ENCODE measurements at regions not wholly inside any gene's neighbourhood (a gene's known extent, or its start where the extent isn't known, plus 50 kb on each side); places are given as distances from the start of the nearest gene placed in this dataset.

DNA sequence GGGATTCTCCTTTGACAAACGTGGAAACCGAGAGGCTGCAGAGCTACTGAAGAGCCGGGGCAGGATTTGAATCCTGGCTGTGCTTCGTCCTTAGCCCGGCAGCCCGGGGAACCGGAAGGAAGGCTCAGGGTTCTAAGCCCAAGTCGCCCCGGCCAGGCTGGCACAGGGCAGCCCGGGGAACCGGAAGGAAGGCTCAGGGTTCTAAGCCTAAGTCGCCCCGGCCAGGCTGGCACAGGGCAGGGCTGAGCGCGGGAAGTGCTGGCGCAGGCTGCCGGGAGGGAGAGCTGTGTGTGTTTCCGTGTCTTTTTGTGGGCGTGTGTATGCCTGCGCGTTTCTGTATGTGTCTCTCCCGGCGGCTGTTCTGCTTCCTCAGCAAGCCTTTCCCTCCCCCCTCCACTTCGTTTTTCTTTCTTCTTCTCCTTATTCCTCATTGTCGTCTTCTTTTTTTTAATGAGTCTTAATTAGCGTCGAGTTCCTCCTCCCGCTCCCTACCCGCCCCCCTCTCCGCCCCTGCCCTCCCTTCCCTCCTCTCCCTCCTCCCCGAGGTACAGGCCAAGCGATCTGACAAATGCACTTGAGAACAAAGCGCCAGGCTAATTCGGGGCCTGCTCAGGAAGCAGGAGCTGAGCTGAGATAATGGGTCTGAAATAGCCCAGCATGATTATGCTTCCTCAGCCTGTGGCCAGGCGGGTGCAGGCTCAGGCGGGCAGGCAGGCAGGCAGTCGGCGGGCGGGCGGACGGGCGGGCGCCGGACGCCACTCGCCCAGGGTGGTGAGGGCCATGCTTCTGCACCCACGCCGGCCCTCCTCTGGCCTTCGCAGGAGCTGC, 65.9 kb downstream of the EFNB1 start:
- Histone ChIP-seq H3K4me1 (ENCODE audit: low read depth, poor library complexity, severe bottlenecking) (no peaks in the 10 kb centered on the region), H3K27me3 (ENCODE audit: insufficient read depth, low read depth) (no peaks in the 10 kb centered on the region), H3K79me2 (ENCODE audit: insufficient read depth, low read depth) (no peaks in the 10 kb centered on the region), H2AFZ (ENCODE audit: low read depth) (no peak overlapping the region), H4K20me1 (ENCODE audit: insufficient read depth) (no peaks in the 10 kb centered on the region), H3K9ac (no peak overlapping the region), H3K27ac (no peak overlapping the region), H3K4me2 (no peak overlapping the region), H3K4me3 (IDR thresholded peaks at IDR 0.05; ENCODE audit: insufficient read depth, low read depth, low read length) (no peak overlapping the region), H3K36me3 (ENCODE audit: insufficient read depth) (no peaks in the 10 kb centered on the region)
- TF ChIP-seq, protein P1, sequence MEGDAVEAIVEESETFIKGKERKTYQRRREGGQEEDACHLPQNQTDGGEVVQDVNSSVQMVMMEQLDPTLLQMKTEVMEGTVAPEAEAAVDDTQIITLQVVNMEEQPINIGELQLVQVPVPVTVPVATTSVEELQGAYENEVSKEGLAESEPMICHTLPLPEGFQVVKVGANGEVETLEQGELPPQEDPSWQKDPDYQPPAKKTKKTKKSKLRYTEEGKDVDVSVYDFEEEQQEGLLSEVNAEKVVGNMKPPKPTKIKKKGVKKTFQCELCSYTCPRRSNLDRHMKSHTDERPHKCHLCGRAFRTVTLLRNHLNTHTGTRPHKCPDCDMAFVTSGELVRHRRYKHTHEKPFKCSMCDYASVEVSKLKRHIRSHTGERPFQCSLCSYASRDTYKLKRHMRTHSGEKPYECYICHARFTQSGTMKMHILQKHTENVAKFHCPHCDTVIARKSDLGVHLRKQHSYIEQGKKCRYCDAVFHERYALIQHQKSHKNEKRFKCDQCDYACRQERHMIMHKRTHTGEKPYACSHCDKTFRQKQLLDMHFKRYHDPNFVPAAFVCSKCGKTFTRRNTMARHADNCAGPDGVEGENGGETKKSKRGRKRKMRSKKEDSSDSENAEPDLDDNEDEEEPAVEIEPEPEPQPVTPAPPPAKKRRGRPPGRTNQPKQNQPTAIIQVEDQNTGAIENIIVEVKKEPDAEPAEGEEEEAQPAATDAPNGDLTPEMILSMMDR (conservative IDR thresholded peaks at IDR 0.05; ENCODE audit: low read depth, low read length) = no peak

GRCh38 chrX:68894142-68894512, 65.3 kb downstream of the EFNB1 start:
- H3K27ac ChIP-seq = no peak overlapping the region
- H3K36me3 ChIP-seq (ENCODE audit: insufficient read depth) = no peaks in the 10 kb centered on the region
- H3K9ac ChIP-seq = no peak overlapping the region
- H3K79me2 ChIP-seq (ENCODE audit: insufficient read depth, low read depth) = no peaks in the 10 kb centered on the region
- no peaks in the 10 kb centered on the region for H4K20me1 ChIP-seq (ENCODE audit: insufficient read depth)
- H3K4me1 ChIP-seq (ENCODE audit: low read depth, poor library complexity, severe bottlenecking) = no peaks in the 10 kb centered on the region
- no peak overlapping the region for H3K4me2 ChIP-seq
- TF ChIP-seq, protein P1 (conservative IDR thresholded peaks at IDR 0.05; ENCODE audit: low read depth, low read length) = no peak
- H2AFZ ChIP-seq (ENCODE audit: low read depth) = no peak overlapping the region
- H3K4me3 ChIP-seq (IDR thresholded peaks at IDR 0.05; ENCODE audit: insufficient read depth, low read depth, low read length) = no peak overlapping the region
- no peaks in the 10 kb centered on the region for H3K27me3 ChIP-seq (ENCODE audit: insufficient read depth, low read depth)

DNA sequence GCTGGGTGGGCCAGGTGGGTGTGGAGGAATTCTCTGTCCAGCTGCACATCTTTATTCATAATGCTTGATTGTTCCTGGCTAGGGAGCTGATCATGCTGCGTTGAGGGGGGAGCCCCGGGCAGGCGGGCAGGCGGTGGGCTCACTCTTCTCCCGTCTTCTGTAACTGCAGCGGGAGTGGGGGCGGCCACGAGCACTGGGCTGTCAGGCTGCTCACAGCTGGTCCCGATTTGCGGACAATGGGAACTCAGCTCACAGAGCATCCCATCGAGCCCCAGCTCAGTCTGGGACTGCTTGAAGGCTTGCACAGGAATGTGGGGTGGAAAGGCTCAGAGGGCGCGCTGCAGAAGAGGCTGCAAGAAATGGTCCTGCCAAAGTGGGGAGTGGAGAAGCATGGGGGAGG, 63.8 kb downstream of the EFNB1 start:
- no peaks in the 10 kb centered on the region for H3K4me1 ChIP-seq (ENCODE audit: low read depth, poor library complexity, severe bottlenecking)
- H2AFZ ChIP-seq (ENCODE audit: low read depth) = no peak overlapping the region

GRCh38 chrX:68892134-68892533, 63.3 kb downstream of the EFNB1 start:
- Histone ChIP-seq H3K27ac (no peak overlapping the region), H3K4me3 (IDR thresholded peaks at IDR 0.05; ENCODE audit: insufficient read depth, low read depth, low read length) (no peak overlapping the region), H3K4me2 (no peak overlapping the region), H3K36me3 (ENCODE audit: insufficient read depth) (no peaks in the 10 kb centered on the region), H4K20me1 (ENCODE audit: insufficient read depth) (no peaks in the 10 kb centered on the region), H3K9ac (no peak overlapping the region), H3K79me2 (ENCODE audit: insufficient read depth, low read depth) (no peaks in the 10 kb centered on the region), H3K4me1 (ENCODE audit: low read depth, poor library complexity, severe bottlenecking) (no peaks in the 10 kb centered on the region), H3K27me3 (ENCODE audit: insufficient read depth, low read depth) (no peaks in the 10 kb centered on the region), H2AFZ (ENCODE audit: low read depth) (no peak overlapping the region)
- TF ChIP-seq, protein P1 (conservative IDR thresholded peaks at IDR 0.05; ENCODE audit: low read depth, low read length) = no peak

More for the DNA sequence above, 63.8 kb downstream of the EFNB1 start:
- no peaks in the 10 kb centered on the region for H4K20me1 ChIP-seq (ENCODE audit: insufficient read depth)
- TF ChIP-seq, protein P1 (conservative IDR thresholded peaks at IDR 0.05; ENCODE audit: low read depth, low read length) = no peak
- no peak overlapping the region for H3K9ac ChIP-seq
- H3K4me2 ChIP-seq = no peak overlapping the region
- H3K27me3 ChIP-seq (ENCODE audit: insufficient read depth, low read depth) = no peaks in the 10 kb centered on the region
- no peaks in the 10 kb centered on the region for H3K36me3 ChIP-seq (ENCODE audit: insufficient read depth)
- no peak overlapping the region for H3K4me3 ChIP-seq (IDR thresholded peaks at IDR 0.05; ENCODE audit: insufficient read depth, low read depth, low read length)
- no peaks in the 10 kb centered on the region for H3K79me2 ChIP-seq (ENCODE audit: insufficient read depth, low read depth)
- no peak overlapping the region for H3K27ac ChIP-seq

Measured in KMS-11 (cell line).